IPS DF 6.9 (cell line): ENCODE measurements at regions not wholly inside any gene's neighbourhood (a gene's known extent, or its start where the extent isn't known, plus 50 kb on each side); places are given as distances from the start of the nearest gene placed in this dataset.

Experiments
- DNase-seq: peaks from one replicate; pipeline ENCODE4 v3.0.0-alpha.2; 2013; ENCODE audit warnings: low read depth, low spot score
- H3K27ac ChIP-seq: one replicate; pipeline ENCODE4 v1.5.1; 2013; ENCODE audit warnings: low read length, control low read depth
- H3K27me3 ChIP-seq: 2 replicates; pipeline ENCODE4 v1.6.1; 2013; ENCODE audit warnings: mild to moderate bottlenecking, low read length; ENCODE audit not compliant: control insufficient read depth, insufficient read depth
- H3K36me3 ChIP-seq: 2 replicates; pipeline ENCODE4 v1.6.1; 2013; ENCODE audit warnings: low read length; ENCODE audit not compliant: control insufficient read depth, insufficient read depth
- H3K4me1 ChIP-seq: 2 replicates; pipeline ENCODE4 v1.6.1; 2013; ENCODE audit warnings: low read length; ENCODE audit not compliant: control insufficient read depth, insufficient read depth
- H3K4me3 ChIP-seq: 2 replicates; pipeline ENCODE4 v1.5.1; 2013; ENCODE audit warnings: mild to moderate bottlenecking, low read length
- H3K9me3 ChIP-seq: 2 replicates; pipeline ENCODE4 v1.6.1; 2013; ENCODE audit warnings: low read length, inconsistent platforms; ENCODE audit not compliant: control insufficient read depth, insufficient read depth
- whole genome bisulfite sequencing: extraction: QIAGEN DNeasy Blood & Tissue Kit; methylation state at CpG from one replicate; pipeline ENCODE4 v1.1.7; 2013; ENCODE audit warnings: mixed read lengths, missing lambda C conversion rate; ENCODE audit not compliant: insufficient read length, insufficient coverage; 5-methylcytosine and 5-hydroxymethylcytosine counted together

- 100% methylated on average over 1 of the region's 2 CpGs for WGBS
- H3K36me3 ChIP-seq: no peaks in the 10 kb centered on the region
- no peak overlapping the region for H3K4me3 ChIP-seq
- H3K27me3 ChIP-seq: no peaks in the 10 kb centered on the region
- H3K9me3 ChIP-seq: no peaks in the 10 kb centered on the region
- H3K4me1 ChIP-seq: no peaks in the 10 kb centered on the region
- H3K27ac ChIP-seq: no peak overlapping the region
- no peak for DNase-seq
These were observed 376.0 kb downstream of the TFEC start for GRCh38 chr7:115654384-115655214.

- Histone ChIP-seq H3K4me3 (no peak overlapping the region), H3K27ac (no peak overlapping the region), H3K4me1 (no peaks in the 10 kb centered on the region), H3K27me3 (no peaks in the 10 kb centered on the region), H3K9me3 (no peaks in the 10 kb centered on the region), H3K36me3 (no peaks in the 10 kb centered on the region)
- DNase-seq: no peak
These were observed 381.1 kb downstream of the TFEC start for GRCh38 chr7:115649429-115649828.

DNA sequence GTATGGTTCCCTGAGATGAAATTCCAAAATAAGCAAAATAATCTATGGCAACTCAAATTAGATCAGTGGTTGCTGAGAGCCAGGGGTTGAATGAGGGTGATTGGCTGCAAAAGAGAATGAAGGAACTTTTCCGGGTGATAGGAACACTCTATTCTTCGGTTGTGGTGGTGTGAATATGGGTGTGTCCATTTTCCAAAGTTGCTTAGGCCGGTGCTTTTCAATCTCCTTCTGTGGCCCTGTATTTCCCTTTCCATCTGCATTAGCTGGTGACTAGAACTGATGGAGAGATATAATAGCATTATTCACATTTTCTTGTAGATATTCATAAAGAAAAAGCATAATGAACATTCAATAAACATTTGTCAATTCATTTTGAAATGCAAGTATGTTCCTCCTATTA is 382.9 kb downstream of the TFEC start:
- H3K9me3 ChIP-seq: no peaks in the 10 kb centered on the region
- no peak overlapping the region for H3K4me3 ChIP-seq
- H3K27ac ChIP-seq: no peak overlapping the region
- H3K27me3 ChIP-seq: no peaks in the 10 kb centered on the region
- DNase-seq: no peak
- no CpG with 5 or more reads among the region's 3 CpGs for WGBS
- H3K4me1 ChIP-seq: no peaks in the 10 kb centered on the region
- no peaks in the 10 kb centered on the region for H3K36me3 ChIP-seq

DNA sequence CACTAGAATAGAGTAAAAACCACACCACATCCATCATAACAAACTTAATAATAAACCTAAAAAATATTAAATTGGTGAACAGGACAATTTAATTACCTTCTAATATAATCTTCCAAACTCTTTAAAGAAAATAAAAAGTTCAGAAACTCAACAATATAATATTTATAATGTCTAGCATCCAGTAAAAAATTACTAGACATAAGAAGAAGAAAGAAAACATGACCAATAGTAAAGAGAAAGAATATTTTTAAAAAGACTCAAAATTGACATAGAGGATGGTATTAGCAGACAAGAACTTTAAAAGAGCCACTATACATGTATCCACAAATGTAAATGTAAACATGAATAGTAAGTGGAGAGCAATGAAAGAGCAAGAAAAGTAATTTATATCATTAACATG is 388.4 kb downstream of the TFEC start:
- Histone ChIP-seq H3K4me3 (no peak overlapping the region), H3K27me3 (no peaks in the 10 kb centered on the region), H3K27ac (no peak overlapping the region), H3K4me1 (no peaks in the 10 kb centered on the region), H3K36me3 (no peaks in the 10 kb centered on the region), H3K9me3 (no peaks in the 10 kb centered on the region)
- DNase-seq: no peak

GRCh38 chr7:115638853-115639252 is 391.7 kb downstream of the TFEC start:
- Histone ChIP-seq H3K27ac (no peak overlapping the region), H3K4me3 (no peak overlapping the region), H3K4me1 (no peaks in the 10 kb centered on the region), H3K36me3 (no peaks in the 10 kb centered on the region), H3K27me3 (no peaks in the 10 kb centered on the region), H3K9me3 (no peaks in the 10 kb centered on the region)
- no peak for DNase-seq
- 100% methylated on average over 1 of the region's 4 CpGs for WGBS

GRCh38 chr7:115637128-115637527 is 393.4 kb downstream of the TFEC start:
- Histone ChIP-seq H3K27ac (no peak overlapping the region), H3K27me3 (no peaks in the 10 kb centered on the region), H3K4me1 (no peaks in the 10 kb centered on the region), H3K9me3 (no peaks in the 10 kb centered on the region), H3K36me3 (no peaks in the 10 kb centered on the region), H3K4me3 (no peak overlapping the region)
- DNase-seq: no peak
- no CpG with 5 or more reads among the region's 2 CpGs for WGBS

DNA sequence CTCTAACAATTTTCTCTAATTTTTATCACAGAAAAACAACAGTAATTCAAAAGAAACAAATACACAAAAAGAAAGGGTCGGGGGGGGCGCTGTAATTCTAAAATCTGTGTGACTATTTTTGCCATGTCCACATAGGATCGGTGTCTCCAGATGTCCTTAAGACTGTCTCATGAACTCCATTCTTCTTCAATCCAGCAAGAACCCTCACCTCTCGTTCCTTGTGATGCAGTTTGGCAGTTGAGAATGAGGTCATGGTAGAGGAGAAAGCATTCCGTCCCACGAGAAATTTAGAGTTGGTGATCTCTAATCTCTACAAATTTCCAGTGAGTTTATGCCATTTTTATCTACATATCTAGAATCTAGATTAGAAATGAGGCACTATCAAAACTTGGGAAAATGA is 394.7 kb downstream of the TFEC start:
- Histone ChIP-seq H3K27me3 (no peaks in the 10 kb centered on the region), H3K4me3 (no peak overlapping the region), H3K4me1 (no peaks in the 10 kb centered on the region), H3K9me3 (no peaks in the 10 kb centered on the region), H3K27ac (no peak overlapping the region), H3K36me3 (no peaks in the 10 kb centered on the region)
- WGBS: no CpG with 5 or more reads among the region's 6 CpGs
- DNase-seq: no peak

- no CpG with 5 or more reads among the region's 1 CpG for WGBS
- no peaks in the 10 kb centered on the region for H3K36me3 ChIP-seq
- no peak for DNase-seq
- H3K27me3 ChIP-seq: no peaks in the 10 kb centered on the region
- no peak overlapping the region for H3K4me3 ChIP-seq
- H3K9me3 ChIP-seq: no peaks in the 10 kb centered on the region
- no peak overlapping the region for H3K27ac ChIP-seq
- H3K4me1 ChIP-seq: no peaks in the 10 kb centered on the region
These were observed 395.2 kb downstream of the TFEC start for GRCh38 chr7:115635376-115635775.

- WGBS: no CpG with 5 or more reads among the region's 4 CpGs
- H3K27me3 ChIP-seq: no peaks in the 10 kb centered on the region
- DNase-seq: no peak
- no peaks in the 10 kb centered on the region for H3K36me3 ChIP-seq
- H3K4me3 ChIP-seq: no peak overlapping the region
- no peaks in the 10 kb centered on the region for H3K9me3 ChIP-seq
- no peaks in the 10 kb centered on the region for H3K4me1 ChIP-seq
- H3K27ac ChIP-seq: no peak overlapping the region
These were observed 395.9 kb downstream of the TFEC start for GRCh38 chr7:115634633-115635032.

DNA sequence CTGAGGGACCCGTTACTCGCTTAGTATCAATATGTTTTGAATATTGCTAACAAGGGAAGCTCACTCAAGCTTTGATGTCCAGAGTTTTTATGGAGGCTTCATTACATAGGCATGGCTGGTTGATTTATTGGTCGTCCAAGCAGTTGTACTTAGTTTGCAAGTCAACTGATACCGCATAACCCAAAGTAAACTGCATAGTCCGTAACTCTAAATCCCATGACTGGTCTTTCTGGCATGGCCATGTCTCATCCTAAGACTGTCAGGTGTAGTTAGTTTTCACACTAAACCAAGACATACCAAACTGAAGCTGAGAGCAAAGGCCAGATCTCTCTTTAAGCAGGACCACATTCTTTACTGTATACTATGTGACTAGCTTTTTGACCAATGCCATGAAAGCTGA is 397.9 kb downstream of the TFEC start:
- Histone ChIP-seq H3K36me3 (no peaks in the 10 kb centered on the region), H3K4me3 (no peak overlapping the region), H3K4me1 (no peaks in the 10 kb centered on the region), H3K27ac (no peak overlapping the region), H3K27me3 (no peaks in the 10 kb centered on the region), H3K9me3 (no peaks in the 10 kb centered on the region)
- no CpG with 5 or more reads among the region's 5 CpGs for WGBS
- no peak for DNase-seq

- no peak overlapping the region for H3K27ac ChIP-seq
- WGBS: no CpG with 5 or more reads among the region's 6 CpGs
- no peaks in the 10 kb centered on the region for H3K36me3 ChIP-seq
- H3K4me1 ChIP-seq: no peaks in the 10 kb centered on the region
- no peaks in the 10 kb centered on the region for H3K9me3 ChIP-seq
- DNase-seq: no peak
- no peaks in the 10 kb centered on the region for H3K27me3 ChIP-seq
- no peak overlapping the region for H3K4me3 ChIP-seq
These were observed 398.8 kb downstream of the TFEC start for GRCh38 chr7:115631782-115632181.
